ENCODE measurements at regions not wholly inside any gene's neighbourhood (a gene's known extent, or its start where the extent isn't known, plus 50 kb on each side); places are given as distances from the start of the nearest gene placed in this dataset.
A peak's percentile ranks its signal among the peaks of the same experiment; 100 is the strongest.
"Not testable (repeated sequence)": the region's sequence is repeated elsewhere in the genome, so short reads cannot be mapped to it uniquely, and the experiment has no call there.

GRCh38 chr19:30682999-30683536, 310.9 kb downstream of the ZNF536 start:
- Histone ChIP-seq H3K4me1 (peaks cover 10% of the 10 kb centered on the region), H3K27me3 (peaks cover 34% of the 10 kb centered on the region), H3K9me3 (no peaks in the 10 kb centered on the region), H3K4me3 (no peak overlapping the region), H3K36me3 (no peaks in the 10 kb centered on the region), H3K27ac (no peak overlapping the region)
- 7% methylated on average over 13 of the region's 13 CpGs for WGBS
- peak in 1 of 2 donors; percentile 82 for DNase-seq (ENCODE audit: low spot score in 2 of 2)
- TF ChIP-seq CTCF (IDR thresholded peaks at IDR 0.05): peak; percentile 83 to 91
- no peak for TF ChIP-seq POLR2AphosphoS5 (IDR thresholded peaks at IDR 0.05)

GRCh38 chr19:30682146-30682998, 310.2 kb downstream of the ZNF536 start:
- Histone ChIP-seq H3K27me3 (peaks cover 34% of the 10 kb centered on the region), H3K36me3 (no peaks in the 10 kb centered on the region), H3K27ac (no peak overlapping the region), H3K4me1 (peaks cover 10% of the 10 kb centered on the region), H3K4me3 (no peak overlapping the region), H3K9me3 (no peaks in the 10 kb centered on the region)
- no peak for DNase-seq (ENCODE audit: low spot score in 2 of 2)
- 57% methylated on average over 27 of the region's 27 CpGs for WGBS
- TF ChIP-seq POLR2A (IDR thresholded peaks at IDR 0.05): no peak
- no peak for TF ChIP-seq EP300 (IDR thresholded peaks at IDR 0.05)
- TF ChIP-seq CTCF (IDR thresholded peaks at IDR 0.05): no peak
- no peak for TF ChIP-seq POLR2AphosphoS5 (IDR thresholded peaks at IDR 0.05)

GRCh38 chr19:30681162-30682100, 309.2 kb downstream of the ZNF536 start:
- TF ChIP-seq POLR2AphosphoS5 (IDR thresholded peaks at IDR 0.05): no peak
- TF ChIP-seq POLR2A (IDR thresholded peaks at IDR 0.05): no peak
- TF ChIP-seq EP300 (IDR thresholded peaks at IDR 0.05): no peak
- TF ChIP-seq CTCF (IDR thresholded peaks at IDR 0.05): no peak
- DNase-seq (ENCODE audit: low spot score in 2 of 2): no peak
- no peaks in the 10 kb centered on the region for H3K36me3 ChIP-seq
- peaks cover 27% of the 10 kb centered on the region for H3K27me3 ChIP-seq
- no peaks in the 10 kb centered on the region for H3K9me3 ChIP-seq
- no peak overlapping the region for H3K4me3 ChIP-seq
- 77% methylated on average over 16 of the region's 19 CpGs for WGBS
- H3K4me1 ChIP-seq: peaks cover 6% of the 10 kb centered on the region
- no peak overlapping the region for H3K27ac ChIP-seq

GRCh38 chr19:30680399-30680798, 308.2 kb downstream of the ZNF536 start:
- DNase-seq (ENCODE audit: low spot score in 2 of 2); H3K36me3 ChIP-seq; H3K9me3 ChIP-seq; H3K4me3 ChIP-seq; H3K27ac ChIP-seq; H3K4me1 ChIP-seq: not testable (repeated sequence)
- peaks cover 25% of the 10 kb centered on the region for H3K27me3 ChIP-seq
- WGBS: 100% methylated on average over 3 of the region's 3 CpGs

GRCh38 chr19:30679789-30680188, 307.6 kb downstream of the ZNF536 start:
- H3K9me3 ChIP-seq: no peaks in the 10 kb centered on the region
- no peak overlapping the region for H3K4me3 ChIP-seq
- TF ChIP-seq CTCF (IDR thresholded peaks at IDR 0.05) (no peak), POLR2AphosphoS5 (IDR thresholded peaks at IDR 0.05) (no peak), POLR2A (IDR thresholded peaks at IDR 0.05) (no peak), EP300 (IDR thresholded peaks at IDR 0.05) (no peak)
- H3K4me1 ChIP-seq: peaks cover 6% of the 10 kb centered on the region
- peaks cover 25% of the 10 kb centered on the region for H3K27me3 ChIP-seq
- no peak for DNase-seq (ENCODE audit: low spot score in 2 of 2)
- H3K36me3 ChIP-seq: no peaks in the 10 kb centered on the region
- H3K27ac ChIP-seq: no peak overlapping the region
- WGBS: 63% methylated on average over 5 of the region's 6 CpGs
